GOT3 (cell line): ENCODE measurements at regions not wholly inside any gene's neighbourhood (a gene's known extent, or its start where the extent isn't known, plus 50 kb on each side); places are given as distances from the start of the nearest gene placed in this dataset.
"Not testable (repeated sequence)": the region's sequence is repeated elsewhere in the genome, so short reads cannot be mapped to it uniquely, and the experiment has no call there.

Experiments used
- DNase-seq: peaks from one replicate; lab custom pipeline; 2025; ENCODE audit warnings: mixed read lengths; lab: John Stamatoyannopoulos, UW

DNA sequence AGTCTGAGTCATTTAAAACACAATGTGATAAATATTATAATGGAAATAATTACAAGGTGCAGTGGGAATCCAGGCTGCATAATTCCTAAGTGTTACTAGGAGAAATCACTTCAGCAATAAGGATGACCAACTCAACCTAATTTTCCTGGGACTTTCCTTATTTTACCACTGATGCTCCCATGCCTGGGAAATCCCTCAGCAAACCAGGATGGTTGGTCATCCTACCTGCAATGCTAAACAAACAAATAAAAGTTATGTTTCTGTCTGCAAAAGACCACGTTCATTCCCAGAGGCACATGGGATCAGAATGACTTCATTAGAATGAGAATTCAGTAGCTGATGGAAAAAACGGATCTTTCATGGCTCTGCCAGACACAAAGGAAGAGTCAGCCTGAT, 130.8 kb upstream of the RAP1B start:
- DNase-seq = no peak

GRCh38 chr12:68480526-68480925, 130.2 kb upstream of the RAP1B start:
- DNase-seq = no peak

DNA sequence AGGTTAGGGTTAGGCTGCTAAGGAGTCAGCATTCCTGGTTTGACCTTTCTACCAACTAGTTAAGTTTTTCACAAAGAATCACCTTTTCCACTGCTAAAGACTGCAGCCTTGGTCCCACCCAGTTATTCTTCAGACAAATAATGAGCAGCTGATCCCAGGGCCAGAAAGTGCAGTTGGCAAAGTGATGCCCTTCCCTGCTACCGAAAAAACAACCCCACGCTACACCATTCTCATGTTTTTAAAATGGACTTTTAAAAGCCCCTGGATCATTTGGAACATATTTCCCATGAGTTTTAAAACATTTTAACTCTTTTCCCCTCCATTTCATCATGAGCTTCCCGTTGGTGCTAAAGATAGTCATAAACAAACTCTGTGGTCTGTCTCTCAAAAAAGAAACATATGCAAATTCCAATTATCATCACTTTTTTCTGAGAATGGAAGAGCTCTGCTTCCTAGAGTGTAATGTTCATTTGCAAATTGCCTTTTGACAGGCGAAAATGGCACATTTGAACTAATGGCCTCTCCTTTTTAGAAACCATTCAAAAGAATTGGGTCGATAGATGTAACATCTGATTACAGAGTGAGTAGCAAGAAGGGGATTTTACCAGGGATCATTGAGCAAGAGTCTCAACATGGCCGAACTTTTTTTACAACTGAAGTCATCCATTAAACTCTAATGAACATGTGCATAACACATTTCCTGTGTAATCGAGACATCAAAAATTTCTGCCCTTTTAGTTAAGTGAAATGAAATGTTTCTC, 129.3 kb upstream of the RAP1B start:
- DNase-seq = no peak

GRCh38 chr12:68482014-68482413, 128.7 kb upstream of the RAP1B start:
- no peak for DNase-seq

DNA sequence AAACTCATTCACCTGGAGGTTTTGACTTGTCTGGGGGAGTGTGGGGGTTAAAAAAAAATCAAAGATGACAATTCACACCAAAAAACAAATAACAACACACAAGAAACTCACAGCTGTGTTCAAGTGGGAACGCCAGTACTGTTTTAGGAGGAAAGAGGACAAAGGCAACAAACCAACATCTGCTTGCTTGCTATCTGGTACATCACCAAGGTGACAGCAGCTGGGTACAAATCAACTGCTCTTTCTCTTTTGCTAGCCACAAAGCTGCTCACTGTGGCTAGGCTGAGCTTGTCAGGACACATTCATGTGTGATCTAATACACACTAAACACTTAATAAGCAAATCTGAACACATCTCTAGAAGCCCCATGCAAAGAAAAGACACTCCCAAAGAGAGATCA, 128.0 kb upstream of the RAP1B start:
- no peak for DNase-seq

GRCh38 chr12:68483592-68484383, 126.9 kb upstream of the RAP1B start:
- no peak for DNase-seq

GRCh38 chr12:68484578-68484977, 126.1 kb upstream of the RAP1B start:
- DNase-seq = not testable (repeated sequence)

GRCh38 chr12:68486449-68486848, 124.2 kb upstream of the RAP1B start:
- DNase-seq = not testable (repeated sequence)

DNA sequence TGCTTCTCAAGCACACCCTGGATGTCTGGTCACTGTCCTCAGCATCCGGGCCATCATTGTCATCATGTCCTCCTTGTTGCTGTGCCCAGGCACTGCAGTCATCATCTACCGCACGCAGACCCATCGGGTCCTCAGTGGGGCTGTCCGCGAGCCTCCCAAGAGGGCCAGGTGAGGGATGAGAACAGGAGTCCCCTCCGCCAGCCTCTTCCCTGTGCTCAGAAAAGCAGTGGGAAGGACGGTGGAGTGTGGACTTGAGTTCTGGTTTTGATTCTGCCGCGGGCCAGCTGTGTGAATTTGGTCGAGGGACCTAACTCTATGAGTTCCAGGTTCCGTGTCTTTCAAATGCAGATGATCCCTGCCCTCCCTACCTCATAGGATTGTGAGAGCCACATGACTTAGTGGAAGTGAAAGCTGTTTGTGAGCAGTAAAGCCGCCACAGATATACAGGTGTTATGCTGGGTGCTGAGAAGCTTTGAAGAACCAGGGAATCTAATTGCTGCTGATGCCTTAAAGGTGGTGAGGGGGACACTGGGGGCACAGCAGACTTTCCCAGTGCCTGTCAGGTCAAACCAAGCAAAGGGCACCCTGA, 122.9 kb upstream of the RAP1B start:
- no peak for DNase-seq

- DNase-seq = no peak
These were observed 121.4 kb upstream of the RAP1B start for GRCh38 chr12:68489273-68489672.

DNA sequence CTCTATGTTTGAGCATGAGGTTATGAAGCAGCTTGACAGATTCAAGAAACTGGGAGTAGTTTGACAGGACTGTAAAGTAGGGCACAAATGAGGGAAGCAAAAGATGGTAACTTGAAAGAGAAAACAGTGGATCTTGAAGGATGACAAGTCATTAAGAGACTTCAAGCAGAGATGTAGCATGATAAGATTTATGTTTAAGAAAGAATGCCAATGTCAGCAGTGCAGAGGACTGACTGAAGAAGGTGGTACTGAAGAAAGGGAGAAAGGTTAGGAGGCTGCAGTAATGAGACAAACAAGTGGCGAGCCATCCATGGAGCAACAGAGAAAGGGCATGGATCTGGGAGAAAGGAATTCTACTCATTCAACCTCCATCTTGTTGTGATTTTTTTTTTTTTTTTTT, 120.2 kb upstream of the RAP1B start:
- DNase-seq = no peak

GRCh38 chr12:68491204-68491960, 119.3 kb upstream of the RAP1B start:
- no peak for DNase-seq

- no peak for DNase-seq
These were observed 115.2 kb upstream of the RAP1B start for GRCh38 chr12:68495336-68496070.

DNA sequence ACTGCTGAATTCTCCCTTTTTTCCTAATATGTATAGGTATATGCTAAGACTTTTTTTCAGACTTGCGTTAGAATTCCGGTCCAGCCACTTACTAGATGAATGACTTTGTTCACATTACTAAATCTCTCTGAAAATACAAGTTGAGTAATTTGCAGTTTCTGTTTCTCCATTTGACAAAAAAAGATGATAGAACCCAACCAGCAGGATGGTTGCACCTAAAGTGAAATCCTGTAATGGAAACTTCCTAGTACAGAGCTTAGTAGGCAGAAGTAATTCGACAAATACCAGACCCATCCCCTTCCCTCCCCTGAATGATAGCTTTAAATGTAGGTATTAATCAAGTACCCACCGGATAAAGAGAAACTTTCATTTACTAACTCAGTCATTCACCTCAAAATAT, 113.6 kb upstream of the RAP1B start:
- no peak for DNase-seq

- DNase-seq = no peak
These were observed 113.0 kb upstream of the RAP1B start for GRCh38 chr12:68497702-68498101.

- DNase-seq = no peak
These were observed 112.0 kb upstream of the RAP1B start for GRCh38 chr12:68498736-68499135.

DNA sequence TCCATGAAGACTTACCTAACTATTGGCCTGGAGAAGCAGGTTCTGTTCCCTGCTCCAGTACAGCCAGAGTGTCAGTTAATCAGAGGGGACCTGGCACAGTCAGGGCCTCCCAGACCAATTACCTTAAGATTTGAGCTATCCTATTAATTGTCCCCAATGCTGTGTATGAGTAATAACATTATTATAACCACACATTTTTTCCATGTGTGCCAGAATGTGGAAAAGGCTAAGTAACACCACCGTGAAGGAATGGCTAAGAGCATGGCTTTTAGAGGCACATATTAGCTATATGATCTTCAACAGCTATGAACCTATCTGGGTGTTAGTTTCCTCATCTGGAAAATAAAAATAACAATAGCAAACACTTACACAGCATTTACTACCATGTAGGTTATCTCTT, 111.1 kb upstream of the RAP1B start:
- DNase-seq = no peak

GRCh38 chr12:68501226-68501625, 109.5 kb upstream of the RAP1B start:
- DNase-seq = no peak

DNA sequence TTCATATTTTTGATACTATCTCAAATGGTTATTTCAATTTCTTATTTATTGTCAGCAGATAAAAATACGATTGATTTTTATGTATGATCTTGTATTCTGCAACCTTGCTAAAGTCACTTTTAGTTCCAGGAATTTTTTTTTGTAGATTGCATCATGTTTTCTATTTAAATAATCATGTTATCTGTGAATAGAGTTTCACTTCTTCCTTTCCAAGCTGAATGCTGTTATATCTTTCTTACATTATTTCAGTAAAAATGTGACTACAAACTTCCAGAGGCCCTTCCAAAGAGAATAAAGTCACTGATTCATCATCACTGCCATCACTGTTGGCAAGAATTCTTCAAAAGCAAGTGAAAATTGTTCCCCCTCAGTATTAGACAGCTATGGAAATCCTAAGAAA, 104.7 kb upstream of the RAP1B start:
- no peak for DNase-seq

GRCh38 chr12:68506619-68507018, 104.1 kb upstream of the RAP1B start:
- no peak for DNase-seq

GRCh38 chr12:68507657-68508056, 103.0 kb upstream of the RAP1B start:
- DNase-seq = no peak

- DNase-seq = no peak
These were observed 102.1 kb upstream of the RAP1B start for GRCh38 chr12:68508576-68508975.
